ENCODE measurements at regions not wholly inside any gene's neighbourhood (a gene's known extent, or its start where the extent isn't known, plus 50 kb on each side); places are given as distances from the start of the nearest gene placed in this dataset.
"Not testable (repeated sequence)": the region's sequence is repeated elsewhere in the genome, so short reads cannot be mapped to it uniquely, and the experiment has no call there.

GRCh38 chr6:9921366-9921765, 493.5 kb downstream of the TFAP2A start:
- DNase-seq = no peak

GRCh38 chr6:9914951-9915350, 499.9 kb downstream of the TFAP2A start:
- no peak for DNase-seq

- no peak for DNase-seq
These were observed 513.5 kb downstream of the TFAP2A start for GRCh38 chr6:9901376-9901775.

GRCh38 chr6:9896806-9897205, 518.1 kb downstream of the TFAP2A start:
- DNase-seq = no peak

- no peak for DNase-seq
These were observed 524.0 kb downstream of the TFAP2A start for GRCh38 chr6:9890893-9891292.

- no peak for DNase-seq
These were observed 524.4 kb downstream of the TFAP2A start for GRCh38 chr6:9890469-9890868.

- no peak for DNase-seq
These were observed 536.3 kb downstream of the TFAP2A start for GRCh38 chr6:9878535-9878934.

GRCh38 chr6:9875605-9876353, 539.1 kb downstream of the TFAP2A start:
- no peak for DNase-seq

GRCh38 chr6:9862603-9863167, 552.2 kb downstream of the TFAP2A start:
- DNase-seq = no peak

GRCh38 chr6:9851541-9852380, 563.1 kb downstream of the TFAP2A start:
- no peak for DNase-seq

- DNase-seq = no peak
These were observed 563.9 kb downstream of the TFAP2A start for GRCh38 chr6:9851006-9851405.

- DNase-seq = no peak
These were observed 566.8 kb downstream of the TFAP2A start for GRCh38 chr6:9848094-9848493.

- DNase-seq = no peak
These were observed 572.8 kb downstream of the TFAP2A start for GRCh38 chr6:9841886-9842725.

GRCh38 chr6:9834233-9834632, 580.6 kb downstream of the TFAP2A start:
- no peak for DNase-seq

- no peak for DNase-seq
These were observed 583.1 kb downstream of the TFAP2A start for GRCh38 chr6:9831783-9832182.

GRCh38 chr6:9830808-9831207, 584.1 kb downstream of the TFAP2A start:
- DNase-seq = no peak

- DNase-seq = no peak
These were observed 589.3 kb downstream of the TFAP2A start for GRCh38 chr6:9825526-9825925.

GRCh38 chr6:9810727-9811126, 604.1 kb downstream of the TFAP2A start:
- DNase-seq = not testable (repeated sequence)

GRCh38 chr6:9810286-9810685, 604.6 kb downstream of the TFAP2A start:
- DNase-seq = no peak

GRCh38 chr6:9806195-9806594, 608.7 kb downstream of the TFAP2A start:
- no peak for DNase-seq

- DNase-seq = no peak
These were observed 613.6 kb downstream of the TFAP2A start for GRCh38 chr6:9801249-9801754.

GRCh38 chr6:9799582-9799981, 615.3 kb downstream of the TFAP2A start:
- DNase-seq = no peak

- DNase-seq = no peak
These were observed 618.0 kb downstream of the TFAP2A start for GRCh38 chr6:9796827-9797226.
